ENCODE measurements at regions not wholly inside any gene's neighbourhood (a gene's known extent, or its start where the extent isn't known, plus 50 kb on each side); places are given as distances from the start of the nearest gene placed in this dataset.

DNA sequence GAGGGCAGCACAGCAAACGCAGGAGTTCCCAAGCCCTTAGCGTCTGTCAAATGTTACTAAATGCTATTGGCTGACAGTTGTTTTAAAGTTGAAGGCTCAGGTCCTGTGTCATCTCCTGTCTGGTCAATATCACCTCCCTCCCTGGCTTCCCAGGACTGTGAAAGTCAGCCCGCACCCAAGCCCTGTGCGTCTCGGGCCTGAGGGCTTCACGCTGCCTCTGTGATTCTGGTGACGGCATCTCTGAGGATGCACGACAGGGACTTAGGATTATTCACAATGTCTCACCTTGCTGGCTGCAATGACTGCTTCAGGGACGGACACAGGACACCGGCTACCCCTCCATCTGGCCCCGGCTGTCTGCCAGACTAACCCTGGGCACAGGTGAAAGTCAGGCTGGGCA is 415.3 kb downstream of the CTTN start:
- TF ChIP-seq, protein P1, sequence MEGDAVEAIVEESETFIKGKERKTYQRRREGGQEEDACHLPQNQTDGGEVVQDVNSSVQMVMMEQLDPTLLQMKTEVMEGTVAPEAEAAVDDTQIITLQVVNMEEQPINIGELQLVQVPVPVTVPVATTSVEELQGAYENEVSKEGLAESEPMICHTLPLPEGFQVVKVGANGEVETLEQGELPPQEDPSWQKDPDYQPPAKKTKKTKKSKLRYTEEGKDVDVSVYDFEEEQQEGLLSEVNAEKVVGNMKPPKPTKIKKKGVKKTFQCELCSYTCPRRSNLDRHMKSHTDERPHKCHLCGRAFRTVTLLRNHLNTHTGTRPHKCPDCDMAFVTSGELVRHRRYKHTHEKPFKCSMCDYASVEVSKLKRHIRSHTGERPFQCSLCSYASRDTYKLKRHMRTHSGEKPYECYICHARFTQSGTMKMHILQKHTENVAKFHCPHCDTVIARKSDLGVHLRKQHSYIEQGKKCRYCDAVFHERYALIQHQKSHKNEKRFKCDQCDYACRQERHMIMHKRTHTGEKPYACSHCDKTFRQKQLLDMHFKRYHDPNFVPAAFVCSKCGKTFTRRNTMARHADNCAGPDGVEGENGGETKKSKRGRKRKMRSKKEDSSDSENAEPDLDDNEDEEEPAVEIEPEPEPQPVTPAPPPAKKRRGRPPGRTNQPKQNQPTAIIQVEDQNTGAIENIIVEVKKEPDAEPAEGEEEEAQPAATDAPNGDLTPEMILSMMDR (IDR thresholded peaks at IDR 0.05) = no peak
- no peak for TF ChIP-seq EZH2 (IDR thresholded peaks at IDR 0.05)

All from neural progenitor cell (in vitro differentiated cells).